H7 (cell line): ENCODE measurements at regions not wholly inside any gene's neighbourhood (a gene's known extent, or its start where the extent isn't known, plus 50 kb on each side); places are given as distances from the start of the nearest gene placed in this dataset.

Experiments used
- DNase-seq: peaks from one replicate; pipeline ENCODE4 v3.0.0; 2012
- H3K27me3 ChIP-seq: 2 replicates; pipeline ENCODE4 v1.6.0; 2011; ENCODE audit warnings: mild to moderate bottlenecking, low read length; ENCODE audit not compliant: control insufficient read depth, insufficient read depth
- H3K36me3 ChIP-seq: replicated peaks from 2 replicates; pipeline ENCODE4 v1.5.1; 2011; ENCODE audit warnings: low read length; ENCODE audit not compliant: control insufficient read depth, insufficient read depth
- H3K4me3 ChIP-seq: 2 replicates; pipeline ENCODE4 v1.5.1; 2011; ENCODE audit warnings: low read depth, mild to moderate bottlenecking, control low read depth, low read length, moderate library complexity; ENCODE audit not compliant: insufficient read depth

- Histone ChIP-seq H3K36me3 (no peaks in the 10 kb centered on the region), H3K4me3 (no peak overlapping the region), H3K27me3 (no peaks in the 10 kb centered on the region)
- DNase-seq, result no peak
Measured at GRCh38 chr1:238107322-238107721, 216.6 kb upstream of the ZP4 start.

GRCh38 chr1:238104752-238105151 lies 214.0 kb upstream of the ZP4 start:
- no peaks in the 10 kb centered on the region for H3K27me3 ChIP-seq
- no peak for DNase-seq
- no peaks in the 10 kb centered on the region for H3K36me3 ChIP-seq
- H3K4me3 ChIP-seq, result no peak overlapping the region

GRCh38 chr1:238101923-238102322 lies 211.2 kb upstream of the ZP4 start:
- Histone ChIP-seq H3K4me3 (no peak overlapping the region), H3K27me3 (no peaks in the 10 kb centered on the region), H3K36me3 (no peaks in the 10 kb centered on the region)
- DNase-seq, result no peak

- H3K4me3 ChIP-seq, result no peak overlapping the region
- no peak for DNase-seq
- H3K27me3 ChIP-seq, result no peaks in the 10 kb centered on the region
- no peaks in the 10 kb centered on the region for H3K36me3 ChIP-seq
Measured at GRCh38 chr1:238099871-238100270, 209.1 kb upstream of the ZP4 start.

- Histone ChIP-seq H3K36me3 (no peaks in the 10 kb centered on the region), H3K27me3 (no peaks in the 10 kb centered on the region), H3K4me3 (no peak overlapping the region)
- no peak for DNase-seq
Measured at GRCh38 chr1:238089615-238090014, 198.9 kb upstream of the ZP4 start.

GRCh38 chr1:238088560-238089290 lies 198.0 kb upstream of the ZP4 start:
- no peaks in the 10 kb centered on the region for H3K36me3 ChIP-seq
- H3K4me3 ChIP-seq, result no peak overlapping the region
- DNase-seq, result no peak
- H3K27me3 ChIP-seq, result no peaks in the 10 kb centered on the region

GRCh38 chr1:238073991-238074390 lies 183.3 kb upstream of the ZP4 start:
- no peak overlapping the region for H3K4me3 ChIP-seq
- no peak for DNase-seq
- H3K36me3 ChIP-seq, result no peaks in the 10 kb centered on the region
- H3K27me3 ChIP-seq, result no peaks in the 10 kb centered on the region

- H3K27me3 ChIP-seq, result no peaks in the 10 kb centered on the region
- no peak for DNase-seq
- no peaks in the 10 kb centered on the region for H3K36me3 ChIP-seq
- H3K4me3 ChIP-seq, result no peak overlapping the region
Measured at GRCh38 chr1:238071061-238071460, 180.3 kb upstream of the ZP4 start.

GRCh38 chr1:238063454-238063853 lies 172.7 kb upstream of the ZP4 start:
- DNase-seq, result no peak
- Histone ChIP-seq H3K4me3 (no peak overlapping the region), H3K36me3 (no peaks in the 10 kb centered on the region), H3K27me3 (no peaks in the 10 kb centered on the region)

GRCh38 chr1:238061967-238062613 lies 171.4 kb upstream of the ZP4 start:
- no peak for DNase-seq
- H3K4me3 ChIP-seq, result no peak overlapping the region
- no peaks in the 10 kb centered on the region for H3K36me3 ChIP-seq
- H3K27me3 ChIP-seq, result no peaks in the 10 kb centered on the region

- no peaks in the 10 kb centered on the region for H3K36me3 ChIP-seq
- no peaks in the 10 kb centered on the region for H3K27me3 ChIP-seq
- DNase-seq, result no peak
- no peak overlapping the region for H3K4me3 ChIP-seq
Measured at GRCh38 chr1:238060061-238060460, 169.3 kb upstream of the ZP4 start.

- no peak for DNase-seq
- H3K36me3 ChIP-seq, result no peaks in the 10 kb centered on the region
- H3K27me3 ChIP-seq, result no peaks in the 10 kb centered on the region
- H3K4me3 ChIP-seq, result no peak overlapping the region
Measured at GRCh38 chr1:238052496-238053266, 162.0 kb upstream of the ZP4 start.

GRCh38 chr1:238029126-238029525 lies 138.4 kb upstream of the ZP4 start:
- no peak overlapping the region for H3K4me3 ChIP-seq
- H3K36me3 ChIP-seq, result no peaks in the 10 kb centered on the region
- no peak for DNase-seq
- H3K27me3 ChIP-seq, result no peaks in the 10 kb centered on the region

- Histone ChIP-seq H3K27me3 (no peaks in the 10 kb centered on the region), H3K4me3 (no peak overlapping the region), H3K36me3 (no peaks in the 10 kb centered on the region)
- DNase-seq, result no peak
Measured at GRCh38 chr1:238027366-238027765, 136.6 kb upstream of the ZP4 start.

- DNase-seq, result no peak
- H3K27me3 ChIP-seq, result no peaks in the 10 kb centered on the region
- no peak overlapping the region for H3K4me3 ChIP-seq
- no peaks in the 10 kb centered on the region for H3K36me3 ChIP-seq
Measured at GRCh38 chr1:238023137-238023536, 132.4 kb upstream of the ZP4 start.
